Tibial artery (tissue), 4 donors: ENCODE measurements at regions not wholly inside any gene's neighbourhood (a gene's known extent, or its start where the extent isn't known, plus 50 kb on each side); places are given as distances from the start of the nearest gene placed in this dataset.

ENCODE experiments used
- DNase-seq, 2 donors: peaks; one replicate each; pipeline ENCODE4 v3.0.0-alpha.2; 2019
- H3K27ac ChIP-seq, 2 donors: fragments of 200-600 bp; sonication (generic) in 1 of 2; 1 replicate in 1 of 2; 2 replicates in 1 of 2; pipeline ENCODE4 v1.5.1; 2018 to 2019; ENCODE audit warnings: mild to moderate bottlenecking in 1 of 2
- H3K27me3 ChIP-seq, 2 donors: fragments of 200-600 bp; sonication (generic) in 1 of 2; one replicate each; pipeline versions ENCODE4 v1.5.1 to v1.6.0; 2016 to 2019
- H3K36me3 ChIP-seq, 3 donors: fragments of 200-600 bp; sonication (generic) in 2 of 3; one replicate each; pipeline ENCODE4 v1.5.1; 2016 to 2019; ENCODE audit warnings: mild to moderate bottlenecking in 2 of 3
- H3K4me1 ChIP-seq, 4 donors: fragments of 200-600 bp; sonication (generic) in 2 of 4; 1 replicate in 3 of 4; 2 replicates in 1 of 4; pipeline ENCODE4 v1.5.1; 2016 to 2019
- H3K4me3 ChIP-seq, 2 donors: fragments of 200-600 bp; sonication (generic) in 1 of 2; 1 replicate in 1 of 2; 2 replicates in 1 of 2; pipeline ENCODE4 v1.5.1; 2018 to 2019; ENCODE audit warnings: mild to moderate bottlenecking in 2 of 2
- H3K9me3 ChIP-seq, 3 donors: fragments of 200-600 bp; sonication (generic) in 1 of 3; one replicate each; pipeline ENCODE4 v1.5.1; 2016 to 2019
- CTCF ChIP-seq, 2 experiments: fragments of 200-600 bp in 1 of 2; fragments of 450-650 bp in 1 of 2; IDR thresholded peaks; one replicate each; pipeline ENCODE4 v1.5.1; 2017 to 2019; ENCODE audit warnings: antibody characterized with exemption in 2 of 2, mild to moderate bottlenecking in 1 of 2, moderate library complexity in 1 of 2
- intact Hi-C: fragments of 100-400 bp; cut with DNase I; formaldehyde crosslinking; loops from one replicate; pipeline ENCODE4 v1.15.0; 2023; ENCODE audit warnings: low total_unique reads

DNA sequence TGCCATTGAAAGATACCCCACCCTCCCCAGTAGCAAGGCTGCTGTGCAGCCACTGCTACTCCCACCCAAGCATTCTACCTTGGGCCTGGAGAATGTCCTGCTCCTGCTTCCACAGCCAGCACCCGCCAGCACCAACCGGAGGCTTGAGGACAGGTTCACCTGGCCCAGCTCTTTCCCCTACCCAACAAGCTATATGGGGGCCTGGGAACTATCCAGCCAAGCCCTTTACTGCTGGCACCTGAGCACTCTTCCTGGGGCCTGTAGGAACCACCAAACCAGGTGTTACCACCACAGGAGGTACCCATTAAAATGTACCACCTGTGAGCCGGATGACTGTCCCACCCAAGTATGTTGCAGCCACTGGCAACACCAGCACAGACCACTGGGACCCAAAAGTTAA is 86.1 kb upstream of the GHR start:
- H3K4me1 ChIP-seq, result no peaks in the 10 kb centered on the region
- H3K9me3 ChIP-seq, result peaks cover 0 to 19% (median 9%) of the 10 kb centered on the region in 3 donors
- intact Hi-C loops, result no loop called here
- no peak for DNase-seq
- no peaks in the 10 kb centered on the region for H3K36me3 ChIP-seq
- no peak overlapping the region for H3K27ac ChIP-seq
- no peak overlapping the region for H3K4me3 ChIP-seq
- no peaks in the 10 kb centered on the region for H3K27me3 ChIP-seq
- no peak for TF ChIP-seq CTCF (IDR thresholded peaks at IDR 0.05)

DNA sequence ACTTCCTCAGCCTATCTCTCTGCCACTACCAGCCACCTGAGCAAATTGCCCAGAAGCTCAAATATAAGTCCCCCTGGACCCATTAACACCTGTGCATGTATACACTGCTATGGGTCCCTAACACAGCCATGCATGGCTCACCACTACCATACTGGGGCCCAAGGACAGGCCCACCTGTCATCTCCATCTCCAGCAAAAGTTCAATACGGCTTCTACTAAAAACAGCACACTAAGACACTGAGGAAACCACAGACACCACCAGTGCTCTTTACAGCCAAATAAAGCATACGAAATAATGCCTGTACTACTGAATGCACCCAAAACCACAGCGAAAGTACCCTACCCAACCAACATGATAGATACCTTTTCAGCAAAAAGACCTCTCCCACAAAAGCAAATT is 85.6 kb upstream of the GHR start:
- intact Hi-C loops, result no loop called here

GRCh38 chr5:42338136-42338535 is 85.1 kb upstream of the GHR start:
- no peaks in the 10 kb centered on the region for H3K27me3 ChIP-seq
- no peak for DNase-seq
- H3K36me3 ChIP-seq, result no peaks in the 10 kb centered on the region
- H3K9me3 ChIP-seq, result peaks cover 0 to 19% (median 9%) of the 10 kb centered on the region in 3 donors
- H3K27ac ChIP-seq, result no peak overlapping the region
- H3K4me1 ChIP-seq, result no peaks in the 10 kb centered on the region
- no peak overlapping the region for H3K4me3 ChIP-seq
- intact Hi-C loops, result no loop called here
- TF ChIP-seq CTCF (IDR thresholded peaks at IDR 0.05), result no peak

More for the DNA sequence above, 85.6 kb upstream of the GHR start:
- no peak overlapping the region for H3K4me3 ChIP-seq
- no peak for DNase-seq
- H3K9me3 ChIP-seq, result peaks cover 0 to 19% (median 9%) of the 10 kb centered on the region in 3 donors
- H3K27ac ChIP-seq, result no peak overlapping the region
- no peaks in the 10 kb centered on the region for H3K36me3 ChIP-seq
- H3K27me3 ChIP-seq, result no peaks in the 10 kb centered on the region
- no peak for TF ChIP-seq CTCF (IDR thresholded peaks at IDR 0.05)
- H3K4me1 ChIP-seq, result no peaks in the 10 kb centered on the region

DNA sequence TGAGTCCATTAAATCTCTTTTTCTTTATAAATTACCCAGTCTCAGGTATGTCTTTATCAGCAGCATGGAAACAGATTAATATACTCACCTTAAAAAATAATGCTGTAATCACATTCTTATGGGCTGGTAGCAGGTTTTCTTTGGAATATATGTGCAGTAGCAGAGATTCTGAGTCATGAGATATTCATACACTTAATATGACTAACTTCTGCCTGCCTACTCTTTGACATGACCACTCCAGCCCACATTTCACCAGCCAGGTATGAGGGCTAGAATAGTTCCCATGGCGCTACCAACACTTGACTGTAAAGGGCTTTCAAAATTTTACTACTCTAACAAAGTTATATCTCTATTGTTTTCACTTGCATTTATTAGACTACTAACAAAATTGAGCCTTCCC is 74.1 kb upstream of the GHR start:
- no peaks in the 10 kb centered on the region for H3K36me3 ChIP-seq
- intact Hi-C loops, result no loop called here
- no peak overlapping the region for H3K27ac ChIP-seq
- DNase-seq, result no peak
- no peaks in the 10 kb centered on the region for H3K4me1 ChIP-seq
- no peak overlapping the region for H3K4me3 ChIP-seq
- H3K27me3 ChIP-seq, result no peaks in the 10 kb centered on the region
- TF ChIP-seq CTCF (IDR thresholded peaks at IDR 0.05), result no peak
- no peaks in the 10 kb centered on the region for H3K9me3 ChIP-seq

- no peak for DNase-seq
- Histone ChIP-seq H3K27ac (no peak overlapping the region), H3K4me1 (no peaks in the 10 kb centered on the region), H3K36me3 (no peaks in the 10 kb centered on the region), H3K27me3 (no peaks in the 10 kb centered on the region), H3K9me3 (no peaks in the 10 kb centered on the region), H3K4me3 (no peak overlapping the region)
- intact Hi-C loops, result no loop called here
- TF ChIP-seq CTCF (IDR thresholded peaks at IDR 0.05), result no peak
These were observed 71.3 kb upstream of the GHR start for GRCh38 chr5:42351956-42352355.

DNA sequence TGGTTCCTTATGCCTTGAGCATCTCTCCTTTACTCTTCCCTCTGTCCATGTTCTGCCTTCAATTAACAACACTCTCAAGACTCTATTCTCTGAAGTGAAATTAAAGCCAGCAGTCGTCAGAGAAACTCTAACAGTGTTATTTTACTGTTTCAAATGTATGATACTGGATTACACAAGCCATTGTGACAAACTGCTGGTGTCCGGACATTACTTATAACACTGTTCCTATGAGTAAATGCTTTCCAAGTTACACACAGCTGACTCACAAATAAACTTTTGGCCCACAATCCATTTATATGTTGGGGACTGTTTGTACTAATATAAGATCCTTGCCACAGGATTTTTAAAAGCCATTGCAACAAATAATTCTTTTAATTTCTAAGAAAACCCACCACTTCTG is 63.2 kb upstream of the GHR start:
- no peak for TF ChIP-seq CTCF (IDR thresholded peaks at IDR 0.05)
- no peaks in the 10 kb centered on the region for H3K4me1 ChIP-seq
- DNase-seq, result no peak
- no peaks in the 10 kb centered on the region for H3K27me3 ChIP-seq
- H3K27ac ChIP-seq, result no peak overlapping the region
- H3K36me3 ChIP-seq, result no peaks in the 10 kb centered on the region
- H3K4me3 ChIP-seq, result no peak overlapping the region
- no peaks in the 10 kb centered on the region for H3K9me3 ChIP-seq
- intact Hi-C loops, result no loop called here
